Subcutaneous abdominal adipose tissue (tissue), 5 donors: ENCODE measurements at regions not wholly inside any gene's neighbourhood (a gene's known extent, or its start where the extent isn't known, plus 50 kb on each side); places are given as distances from the start of the nearest gene placed in this dataset.
"Not testable (repeated sequence)": the region's sequence is repeated elsewhere in the genome, so short reads cannot be mapped to it uniquely, and the experiment has no call there.

Source experiments
- H3K27ac ChIP-seq: one replicate; pipeline ENCODE4 v1.7.0; 2013; ENCODE audit warnings: low read depth, mild to moderate bottlenecking, inconsistent platforms, low read length, moderate library complexity
- H3K27me3 ChIP-seq, 5 donors: one replicate each; pipeline ENCODE4 v1.7.0; 2013; ENCODE audit warnings: low read length in 5 of 5, inconsistent platforms in 1 of 5; ENCODE audit not compliant: control insufficient read depth in 5 of 5, insufficient read depth in 4 of 5
- H3K36me3 ChIP-seq, 5 donors: one replicate each; pipeline ENCODE4 v1.7.0; 2013; ENCODE audit warnings: low read length in 5 of 5; ENCODE audit not compliant: control insufficient read depth in 5 of 5, insufficient read depth in 5 of 5
- H3K4me1 ChIP-seq, 5 donors: one replicate each; pipeline ENCODE4 v1.7.0; 2013; ENCODE audit warnings: low read length in 5 of 5, mild to moderate bottlenecking in 3 of 5, moderate library complexity in 1 of 5; ENCODE audit not compliant: control insufficient read depth in 5 of 5, insufficient read depth in 5 of 5
- H3K4me3 ChIP-seq, 5 donors: one replicate each; pipeline ENCODE4 v1.7.0; 2013; ENCODE audit warnings: low read length in 5 of 5, low read depth in 1 of 5
- H3K9ac ChIP-seq, 5 donors: one replicate each; pipeline ENCODE4 v1.7.0; 2013; ENCODE audit warnings: low read length in 5 of 5, mild to moderate bottlenecking in 4 of 5, moderate library complexity in 3 of 5
- H3K9me3 ChIP-seq, 5 donors: one replicate each; pipeline ENCODE4 v1.7.0; 2013; ENCODE audit warnings: low read length in 5 of 5; ENCODE audit not compliant: control insufficient read depth in 5 of 5
- donor health status: healthy.
- donor health status: healthy.
- donor health status: healthy.
- donor health status: healthy.
- donor health status: healthy.

DNA sequence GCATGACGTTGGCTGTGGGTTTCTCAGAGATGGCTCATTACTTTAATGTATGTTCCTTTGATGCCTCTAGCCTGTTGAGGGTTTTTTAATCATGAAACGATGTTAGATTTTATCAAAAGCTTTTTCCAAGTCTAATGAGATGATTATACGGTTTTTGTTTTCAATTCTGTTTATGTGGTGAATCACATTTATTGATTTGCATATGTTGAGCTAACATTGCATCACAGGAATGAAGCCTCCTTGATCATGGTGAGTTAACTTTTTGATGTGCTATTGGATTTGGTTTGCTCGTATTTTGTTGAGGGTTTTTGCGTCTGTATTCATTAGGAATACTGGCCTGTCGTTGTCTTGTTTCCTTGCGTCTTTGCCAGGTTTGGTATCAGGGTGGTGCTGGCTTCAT is 52.3 kb upstream of the PTPN12 start:
- Histone ChIP-seq H3K9me3 (no peaks in the 10 kb centered on the region), H3K4me3 (no peak overlapping the region), H3K27ac (no peak overlapping the region), H3K9ac (no peak overlapping the region), H3K36me3 (no peaks in the 10 kb centered on the region), H3K27me3 (no peaks in the 10 kb centered on the region), H3K4me1 (peaks cover 0 to 3% (median 2%) of the 10 kb centered on the region in 5 donors)

DNA sequence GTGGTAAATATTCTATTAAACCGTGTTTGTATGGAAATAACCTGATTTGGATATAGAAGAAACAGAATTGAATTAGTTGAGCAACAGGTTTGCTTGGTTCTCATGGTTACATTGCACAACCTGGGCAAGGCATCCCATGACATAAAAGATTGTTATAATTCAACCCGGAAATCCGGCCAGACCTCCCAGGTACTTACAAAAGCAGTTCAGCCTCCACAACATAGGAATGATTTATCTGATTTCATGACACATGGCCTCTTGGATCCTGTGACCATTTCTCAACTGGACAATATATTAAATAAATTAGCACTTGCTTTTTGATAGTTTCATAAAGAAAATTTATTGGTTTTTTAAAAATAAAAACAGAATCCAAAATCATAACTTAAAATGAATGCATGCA is 55.1 kb upstream of the PTPN12 start:
- H3K27me3 ChIP-seq: no peaks in the 10 kb centered on the region
- H3K36me3 ChIP-seq: no peaks in the 10 kb centered on the region
- no peaks in the 10 kb centered on the region for H3K9me3 ChIP-seq
- no peak overlapping the region for H3K27ac ChIP-seq
- H3K9ac ChIP-seq: no peak overlapping the region
- H3K4me3 ChIP-seq: no peak overlapping the region
- peaks cover 0 to 8% (median 6%) of the 10 kb centered on the region in 5 donors for H3K4me1 ChIP-seq

DNA sequence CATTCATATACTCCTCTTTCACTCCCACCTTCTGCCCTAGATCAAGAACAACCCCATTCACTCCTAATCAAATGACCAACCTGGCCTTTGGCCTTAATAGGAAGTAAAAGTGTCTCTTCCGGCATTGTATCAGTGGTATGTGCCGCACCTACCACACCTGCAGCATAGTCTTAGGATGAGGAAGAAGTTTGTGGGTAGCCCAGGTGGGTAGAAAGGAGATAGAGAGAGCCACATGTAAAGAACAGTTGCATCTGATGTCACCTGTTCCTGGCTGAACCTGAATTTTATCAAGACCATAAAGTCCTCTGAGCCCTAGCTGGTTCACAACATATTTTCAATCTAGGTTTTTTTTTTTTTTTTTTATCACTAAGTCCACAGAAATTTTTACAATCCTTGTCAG is 55.5 kb upstream of the PTPN12 start:
- H3K36me3 ChIP-seq: no peaks in the 10 kb centered on the region
- no peaks in the 10 kb centered on the region for H3K27me3 ChIP-seq
- H3K9ac ChIP-seq: no peak overlapping the region
- H3K9me3 ChIP-seq: no peaks in the 10 kb centered on the region
- H3K27ac ChIP-seq: no peak overlapping the region
- no peak overlapping the region for H3K4me3 ChIP-seq
- H3K4me1 ChIP-seq: peaks cover 0 to 8% (median 6%) of the 10 kb centered on the region in 5 donors

DNA sequence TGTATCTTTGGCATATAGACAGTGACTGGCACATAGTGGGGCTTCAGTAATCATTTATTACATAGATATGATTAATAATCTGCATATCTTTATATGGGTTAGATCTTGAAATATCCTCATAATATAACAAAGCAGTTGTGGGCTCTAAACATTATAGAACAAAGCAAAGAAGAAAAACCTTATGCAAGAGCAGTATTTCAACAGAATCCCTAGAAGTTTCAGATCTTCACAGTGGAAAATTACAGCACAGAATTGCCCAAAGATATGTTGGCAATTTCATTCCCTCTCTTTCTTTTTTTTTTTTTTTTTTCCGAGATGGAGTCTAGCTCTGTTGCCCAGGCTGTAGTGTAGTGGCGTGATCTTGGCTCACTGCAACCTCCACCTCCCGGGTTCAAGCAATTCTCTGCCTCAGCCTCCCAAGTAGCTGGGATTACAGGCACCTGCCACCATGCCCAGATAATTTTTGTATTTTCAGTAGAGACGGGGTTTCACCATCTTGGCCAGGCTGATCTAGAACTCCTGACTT is 56.9 kb upstream of the PTPN12 start:
- not testable (repeated sequence) for H3K27me3 ChIP-seq, H3K4me1 ChIP-seq, H3K4me3 ChIP-seq, H3K36me3 ChIP-seq, H3K9me3 ChIP-seq
- peak overlapping the region in 1 of 5 donors; percentile 32 for H3K9ac ChIP-seq
- H3K27ac ChIP-seq: peak overlapping the region; percentile 59

DNA sequence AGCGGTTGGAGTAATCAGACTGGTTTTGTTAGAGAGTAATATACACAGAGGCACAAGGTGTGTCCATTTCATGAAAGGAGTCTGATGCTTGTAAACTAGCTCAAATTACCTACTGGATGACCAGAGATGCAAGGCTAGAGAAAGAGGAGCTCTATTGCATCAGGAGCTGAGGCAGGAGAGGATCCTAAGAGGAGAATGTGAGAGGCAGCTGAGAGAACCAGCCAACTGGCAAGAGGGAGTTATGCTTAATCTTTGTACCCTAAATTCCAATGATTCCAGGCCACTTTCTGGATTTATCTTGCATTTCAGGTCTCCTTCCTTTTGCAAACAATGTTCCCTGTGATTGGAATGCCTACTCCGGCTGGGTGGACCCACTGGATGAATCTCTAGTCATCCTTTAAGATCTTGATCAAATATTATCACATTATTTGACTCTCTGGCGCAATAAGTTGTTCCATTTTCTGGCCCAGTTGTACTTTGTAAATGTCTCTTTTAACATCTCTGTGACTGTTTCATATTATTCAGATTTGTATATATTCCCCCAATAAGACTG is 57.5 kb upstream of the PTPN12 start:
- Histone ChIP-seq H3K36me3 (no peaks in the 10 kb centered on the region), H3K4me3 (no peak overlapping the region), H3K27me3 (no peaks in the 10 kb centered on the region), H3K9me3 (no peaks in the 10 kb centered on the region), H3K9ac (peak overlapping the region in 1 of 5 donors; percentile 32), H3K27ac (peak overlapping the region; percentile 59), H3K4me1 (peaks cover 0 to 9% (median 7%) of the 10 kb centered on the region in 5 donors)

DNA sequence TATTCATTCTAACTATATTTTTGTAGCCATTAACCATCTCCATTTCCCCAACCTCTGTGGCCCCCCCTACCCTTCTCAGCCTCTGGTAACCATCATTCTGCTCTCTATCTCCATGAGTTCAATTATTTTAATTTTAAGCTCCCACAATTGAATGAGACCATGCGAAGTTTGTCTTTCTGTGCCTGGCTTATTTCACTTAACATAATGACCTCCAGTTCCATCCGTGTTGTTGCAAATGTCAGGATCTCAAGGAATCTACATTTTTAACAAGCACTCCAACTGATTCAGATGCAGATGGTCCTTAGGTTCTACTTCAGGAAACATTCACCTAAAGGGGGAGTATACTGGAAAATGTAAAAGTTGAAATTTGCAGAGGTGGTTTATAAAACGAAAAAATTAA is 60.2 kb upstream of the PTPN12 start:
- no peaks in the 10 kb centered on the region for H3K9me3 ChIP-seq
- H3K4me1 ChIP-seq: peaks cover 0 to 15% (median 13%) of the 10 kb centered on the region in 5 donors
- no peaks in the 10 kb centered on the region for H3K27me3 ChIP-seq
- H3K9ac ChIP-seq: no peak overlapping the region
- no peaks in the 10 kb centered on the region for H3K36me3 ChIP-seq
- H3K4me3 ChIP-seq: no peak overlapping the region
- H3K27ac ChIP-seq: no peak overlapping the region

DNA sequence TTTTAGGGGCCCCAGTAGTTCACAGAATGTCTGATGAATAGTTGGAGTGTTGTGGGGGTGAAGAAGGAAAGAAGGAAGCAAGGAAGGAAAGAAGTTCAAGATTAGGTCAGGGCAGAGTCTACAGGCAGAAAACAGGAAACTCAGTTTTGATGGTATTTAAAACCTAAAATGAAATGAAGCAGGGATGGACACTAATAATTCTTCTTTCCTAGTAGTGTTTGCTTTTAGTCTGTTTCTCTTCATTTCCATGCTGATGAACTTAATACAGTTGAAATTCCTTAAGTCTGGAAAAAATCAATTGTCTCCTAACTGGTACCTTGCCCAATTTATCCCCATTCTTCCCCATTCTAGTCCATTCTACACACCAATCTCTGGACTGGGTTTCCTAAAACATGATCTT is 59.0 kb upstream of the GSAP start:
- H3K4me3 ChIP-seq: no peak overlapping the region
- H3K9me3 ChIP-seq: no peaks in the 10 kb centered on the region
- H3K9ac ChIP-seq: no peak overlapping the region
- H3K4me1 ChIP-seq: peaks cover 0 to 15% (median 13%) of the 10 kb centered on the region in 5 donors
- no peaks in the 10 kb centered on the region for H3K27me3 ChIP-seq
- H3K27ac ChIP-seq: no peak overlapping the region
- no peaks in the 10 kb centered on the region for H3K36me3 ChIP-seq

DNA sequence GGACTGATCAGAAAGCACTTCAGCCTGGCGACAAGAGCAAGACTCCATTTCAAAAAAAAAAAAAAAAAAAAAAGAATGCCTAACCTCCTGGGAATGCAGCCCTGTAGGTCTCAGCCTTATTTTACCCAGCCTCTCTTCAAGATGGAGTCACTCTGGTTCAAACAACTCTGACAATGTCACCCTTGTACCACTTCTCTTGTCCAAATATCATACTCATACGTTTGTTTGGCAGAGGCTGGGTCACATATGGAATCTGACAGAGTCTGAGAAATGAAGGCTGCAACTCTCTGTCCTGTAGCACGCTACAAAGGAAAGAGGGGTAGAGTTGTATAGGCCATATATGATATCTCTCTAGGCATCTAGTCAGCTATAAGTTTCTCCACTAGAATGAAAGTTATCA is 58.6 kb upstream of the GSAP start:
- H3K9ac ChIP-seq: no peak overlapping the region
- no peaks in the 10 kb centered on the region for H3K27me3 ChIP-seq
- H3K36me3 ChIP-seq: no peaks in the 10 kb centered on the region
- no peaks in the 10 kb centered on the region for H3K9me3 ChIP-seq
- peaks cover 0 to 13% (median 10%) of the 10 kb centered on the region in 5 donors for H3K4me1 ChIP-seq
- H3K4me3 ChIP-seq: no peak overlapping the region
- no peak overlapping the region for H3K27ac ChIP-seq

DNA sequence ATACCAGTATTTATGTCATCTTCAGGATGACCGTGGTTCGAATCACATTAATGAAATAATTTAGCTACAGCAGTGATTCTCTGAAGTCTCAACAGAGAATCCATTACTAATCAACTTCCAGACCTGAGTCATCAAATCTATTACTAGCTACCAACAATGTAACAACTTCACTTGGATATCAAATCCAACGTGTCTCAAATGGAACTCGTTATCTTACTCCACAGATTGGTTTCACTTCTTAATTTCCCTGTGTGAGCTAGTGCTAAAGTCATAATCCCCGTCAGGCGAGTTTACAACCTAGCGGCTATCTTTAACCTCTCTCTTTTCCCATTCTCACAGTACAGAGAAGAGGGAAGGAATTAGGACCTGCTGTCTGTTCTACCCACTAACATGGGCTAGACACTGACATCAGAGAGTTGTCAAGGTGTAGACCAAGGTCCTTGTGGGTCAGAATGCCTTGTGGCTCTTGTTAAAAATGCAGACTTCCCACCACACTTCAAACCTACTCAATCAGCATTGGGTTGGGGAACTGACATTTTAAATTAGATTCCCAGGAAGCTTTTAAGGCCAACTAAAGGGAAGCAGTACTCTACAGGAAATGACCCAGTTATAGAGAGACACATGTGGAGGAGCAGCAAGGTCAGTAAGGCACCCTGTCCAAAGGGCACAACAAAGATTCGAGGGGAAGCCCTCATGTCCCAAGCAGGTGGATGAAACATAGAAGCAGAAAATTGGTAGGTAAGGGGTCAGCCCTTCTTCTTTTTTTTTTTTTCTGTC is 57.3 kb upstream of the GSAP start:
- H3K9ac ChIP-seq: no peak overlapping the region
- H3K27me3 ChIP-seq: no peaks in the 10 kb centered on the region
- H3K27ac ChIP-seq: no peak overlapping the region
- H3K36me3 ChIP-seq: no peaks in the 10 kb centered on the region
- H3K9me3 ChIP-seq: no peaks in the 10 kb centered on the region
- H3K4me1 ChIP-seq: peaks cover 0 to 10% (median 6%) of the 10 kb centered on the region in 5 donors
- no peak overlapping the region for H3K4me3 ChIP-seq

DNA sequence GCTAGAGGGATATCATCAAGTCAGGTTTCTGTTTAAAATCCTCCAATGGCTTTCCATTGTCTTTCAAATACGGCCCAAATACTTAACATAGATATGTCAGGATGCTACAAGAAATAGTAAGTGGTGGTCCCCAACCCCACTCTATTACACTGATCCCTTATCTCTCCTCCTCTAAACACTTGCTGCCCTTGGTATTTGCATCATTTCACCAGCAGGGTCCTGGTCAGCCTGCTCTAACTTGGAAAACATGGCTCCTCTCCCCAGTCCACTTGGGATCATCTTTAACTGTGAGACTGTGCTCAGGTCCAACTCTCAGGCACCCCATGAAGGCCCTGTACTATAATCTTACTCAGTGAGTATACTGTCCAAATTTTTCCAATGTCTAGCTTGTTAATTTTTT is 53.8 kb upstream of the GSAP start:
- Histone ChIP-seq H3K27ac (no peak overlapping the region), H3K4me3 (no peak overlapping the region), H3K36me3 (no peaks in the 10 kb centered on the region), H3K27me3 (no peaks in the 10 kb centered on the region), H3K9me3 (no peaks in the 10 kb centered on the region), H3K4me1 (peaks cover 0 to 16% (median 7%) of the 10 kb centered on the region in 5 donors), H3K9ac (no peak overlapping the region)
